ENCODE measurements at regions not wholly inside any gene's neighbourhood (a gene's known extent, or its start where the extent isn't known, plus 50 kb on each side); places are given as distances from the start of the nearest gene placed in this dataset.

GRCh38 chr5:15026011-15026893 lies 154.7 kb upstream of the ANKH start:
- DNase-seq = no peak

- no peak for DNase-seq
These were observed 152.3 kb upstream of the ANKH start for GRCh38 chr5:15023846-15024245.

GRCh38 chr5:15023266-15023665 lies 151.7 kb upstream of the ANKH start:
- DNase-seq = no peak

- DNase-seq = no peak
These were observed 149.9 kb upstream of the ANKH start for GRCh38 chr5:15021266-15022046.

GRCh38 chr5:15020736-15021135 lies 149.2 kb upstream of the ANKH start:
- no peak for DNase-seq

- DNase-seq = no peak
These were observed 143.2 kb upstream of the ANKH start for GRCh38 chr5:15014809-15015208.

GRCh38 chr5:15013654-15014463 lies 142.3 kb upstream of the ANKH start:
- peak in 1 of 58 donors; percentile 42 for DNase-seq

GRCh38 chr5:15012061-15012460 lies 140.5 kb upstream of the ANKH start:
- DNase-seq = no peak

- DNase-seq = no peak
These were observed 139.4 kb upstream of the ANKH start for GRCh38 chr5:15010936-15011335.

GRCh38 chr5:15009420-15009819 lies 137.8 kb upstream of the ANKH start:
- no peak for DNase-seq

GRCh38 chr5:15008921-15009320 lies 137.3 kb upstream of the ANKH start:
- DNase-seq = no peak

GRCh38 chr5:15008476-15008875 lies 136.9 kb upstream of the ANKH start:
- DNase-seq = peak in 10 of 58 donors; percentile 4 to 39 (median 10)

- no peak for DNase-seq
These were observed 136.1 kb upstream of the ANKH start for GRCh38 chr5:15007646-15008045.

- no peak for DNase-seq
These were observed 132.9 kb upstream of the ANKH start for GRCh38 chr5:15004506-15004905.

GRCh38 chr5:15003511-15003920 lies 131.9 kb upstream of the ANKH start:
- DNase-seq = peak in 45 of 58 donors; percentile 2 to 82 (median 33)

GRCh38 chr5:15002791-15003190 lies 131.2 kb upstream of the ANKH start:
- DNase-seq = no peak

GRCh38 chr5:15002173-15002572 lies 130.6 kb upstream of the ANKH start:
- DNase-seq = no peak

- no peak for DNase-seq
These were observed 129.9 kb upstream of the ANKH start for GRCh38 chr5:15001517-15001916.

- peak in 2 of 58 donors; percentile 4 to 35 for DNase-seq
These were observed 126.9 kb upstream of the ANKH start for GRCh38 chr5:14998491-14998890.

- DNase-seq = no peak
These were observed 125.4 kb upstream of the ANKH start for GRCh38 chr5:14996997-14997396.

GRCh38 chr5:14995229-14995628 lies 123.7 kb upstream of the ANKH start:
- no peak for DNase-seq
